HL-60 (cell line): ENCODE measurements at regions not wholly inside any gene's neighbourhood (a gene's known extent, or its start where the extent isn't known, plus 50 kb on each side); places are given as distances from the start of the nearest gene placed in this dataset.

Experiments used
- GABPA ChIP-seq: IDR thresholded peaks from 2 replicates; pipeline ENCODE4 v1.6.1; 2012; ENCODE audit warnings: low read depth
- POLR2AphosphoS5 ChIP-seq: IDR thresholded peaks from 2 replicates; pipeline ENCODE4 v1.6.1; 2012; ENCODE audit warnings: low read depth
- TF ChIP-seq, protein P1 (sequence below): IDR thresholded peaks from one replicate; pipeline ENCODE4 v1.5.1; 2011; ENCODE audit warnings: low read length, control low read depth, inconsistent platforms; ENCODE audit not compliant: insufficient read depth

DNA sequence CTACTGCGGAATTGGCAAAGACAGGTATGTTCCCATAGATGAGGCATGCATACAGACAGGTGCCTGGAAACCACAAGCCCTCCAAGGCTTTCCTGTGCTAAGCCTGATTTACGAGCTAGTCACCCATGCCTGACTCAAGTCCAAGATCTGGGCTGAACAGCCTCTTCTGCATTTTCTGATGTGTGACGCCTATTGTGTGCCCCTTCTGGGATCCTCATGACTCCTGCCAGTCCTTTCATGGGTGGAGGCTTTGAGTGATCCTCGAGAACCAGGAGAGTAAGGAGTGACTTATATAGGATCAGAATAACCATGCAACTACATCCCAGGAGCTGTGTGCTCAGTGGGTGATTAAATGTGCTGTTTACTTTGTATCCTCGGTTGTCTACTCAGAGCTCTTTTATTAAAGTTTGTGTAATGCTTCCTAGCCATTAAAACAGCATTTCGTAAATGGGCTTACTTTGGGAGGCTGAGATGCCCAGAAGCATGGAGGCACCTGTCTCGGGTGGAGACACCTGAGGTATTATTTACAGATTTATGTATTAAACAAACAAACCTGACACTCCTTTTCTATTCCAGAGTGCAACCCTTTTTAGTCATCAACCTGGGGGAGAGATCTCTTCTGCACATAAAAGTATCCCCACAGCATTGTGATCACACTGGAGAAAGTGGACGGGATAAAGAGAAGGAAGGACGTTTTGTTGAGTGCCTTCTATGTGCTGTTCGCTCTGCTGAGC is 373.0 kb upstream of the DYNLRB2 start:
- TF ChIP-seq, protein P1, sequence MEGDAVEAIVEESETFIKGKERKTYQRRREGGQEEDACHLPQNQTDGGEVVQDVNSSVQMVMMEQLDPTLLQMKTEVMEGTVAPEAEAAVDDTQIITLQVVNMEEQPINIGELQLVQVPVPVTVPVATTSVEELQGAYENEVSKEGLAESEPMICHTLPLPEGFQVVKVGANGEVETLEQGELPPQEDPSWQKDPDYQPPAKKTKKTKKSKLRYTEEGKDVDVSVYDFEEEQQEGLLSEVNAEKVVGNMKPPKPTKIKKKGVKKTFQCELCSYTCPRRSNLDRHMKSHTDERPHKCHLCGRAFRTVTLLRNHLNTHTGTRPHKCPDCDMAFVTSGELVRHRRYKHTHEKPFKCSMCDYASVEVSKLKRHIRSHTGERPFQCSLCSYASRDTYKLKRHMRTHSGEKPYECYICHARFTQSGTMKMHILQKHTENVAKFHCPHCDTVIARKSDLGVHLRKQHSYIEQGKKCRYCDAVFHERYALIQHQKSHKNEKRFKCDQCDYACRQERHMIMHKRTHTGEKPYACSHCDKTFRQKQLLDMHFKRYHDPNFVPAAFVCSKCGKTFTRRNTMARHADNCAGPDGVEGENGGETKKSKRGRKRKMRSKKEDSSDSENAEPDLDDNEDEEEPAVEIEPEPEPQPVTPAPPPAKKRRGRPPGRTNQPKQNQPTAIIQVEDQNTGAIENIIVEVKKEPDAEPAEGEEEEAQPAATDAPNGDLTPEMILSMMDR = no peak
- TF ChIP-seq POLR2AphosphoS5 (no peak), GABPA (no peak)
